ENCODE measurements at regions not wholly inside any gene's neighbourhood (a gene's known extent, or its start where the extent isn't known, plus 50 kb on each side); places are given as distances from the start of the nearest gene placed in this dataset.

DNA sequence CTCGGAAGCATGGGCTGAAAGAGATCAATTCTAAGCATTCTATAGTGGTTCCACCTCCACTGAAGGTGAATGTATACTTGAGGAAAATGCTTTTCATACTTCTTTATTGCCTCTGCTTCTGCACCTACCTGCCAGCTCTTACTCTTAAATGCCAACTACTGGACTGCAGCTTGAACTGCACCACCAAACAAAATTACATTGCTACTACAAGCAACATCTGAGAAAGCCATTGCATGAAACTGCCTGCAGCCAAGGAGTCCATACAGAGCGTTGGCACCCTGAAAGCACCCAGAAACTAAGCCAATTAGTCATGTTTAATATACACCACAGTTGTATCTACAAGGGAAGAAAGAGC is 440.9 kb downstream of the BTBD3 start:
- TF ChIP-seq POLR2A (IDR thresholded peaks at IDR 0.05; ENCODE audit: low read length): no peak
- no peak for TF ChIP-seq GATA1 (IDR thresholded peaks at IDR 0.05; ENCODE audit: low read depth, low read length)
- no peak for DNase-seq

GRCh38 chr20:12371990-12372389 is 454.3 kb downstream of the BTBD3 start:
- no peak for DNase-seq
- TF ChIP-seq POLR2A (IDR thresholded peaks at IDR 0.05; ENCODE audit: low read length): no peak
- TF ChIP-seq GATA1 (IDR thresholded peaks at IDR 0.05; ENCODE audit: low read depth, low read length): no peak

GRCh38 chr20:12372557-12372956 is 454.9 kb downstream of the BTBD3 start:
- no peak for DNase-seq
- TF ChIP-seq GATA1 (IDR thresholded peaks at IDR 0.05; ENCODE audit: low read depth, low read length) (no peak), POLR2A (IDR thresholded peaks at IDR 0.05; ENCODE audit: low read length) (no peak)

GRCh38 chr20:12375967-12376366 is 458.3 kb downstream of the BTBD3 start:
- DNase-seq: no peak
- TF ChIP-seq GATA1 (IDR thresholded peaks at IDR 0.05; ENCODE audit: low read depth, low read length) (no peak), POLR2A (IDR thresholded peaks at IDR 0.05; ENCODE audit: low read length) (no peak)

DNA sequence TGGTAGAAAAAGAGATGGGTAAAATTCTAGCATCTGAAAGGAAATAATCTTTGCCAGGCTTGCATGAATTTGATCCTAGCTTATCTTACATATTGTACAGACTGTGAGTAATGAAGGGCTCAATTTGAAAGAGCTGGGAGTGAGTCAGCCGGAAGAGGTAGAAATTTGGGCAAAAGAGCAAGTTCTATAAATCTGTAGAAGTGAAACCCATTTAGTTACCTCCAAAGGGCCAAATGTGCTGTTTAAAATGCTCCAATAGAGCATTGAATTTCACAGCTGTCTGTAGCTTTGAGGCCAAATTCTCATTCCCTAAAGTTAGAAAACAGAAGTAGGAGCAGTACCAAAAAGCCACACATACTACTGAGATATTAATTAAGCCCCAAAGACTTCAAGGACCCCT is 466.1 kb downstream of the BTBD3 start:
- TF ChIP-seq POLR2A (IDR thresholded peaks at IDR 0.05; ENCODE audit: low read length) (no peak), GATA1 (IDR thresholded peaks at IDR 0.05; ENCODE audit: low read depth, low read length) (no peak)
- no peak for DNase-seq

DNA sequence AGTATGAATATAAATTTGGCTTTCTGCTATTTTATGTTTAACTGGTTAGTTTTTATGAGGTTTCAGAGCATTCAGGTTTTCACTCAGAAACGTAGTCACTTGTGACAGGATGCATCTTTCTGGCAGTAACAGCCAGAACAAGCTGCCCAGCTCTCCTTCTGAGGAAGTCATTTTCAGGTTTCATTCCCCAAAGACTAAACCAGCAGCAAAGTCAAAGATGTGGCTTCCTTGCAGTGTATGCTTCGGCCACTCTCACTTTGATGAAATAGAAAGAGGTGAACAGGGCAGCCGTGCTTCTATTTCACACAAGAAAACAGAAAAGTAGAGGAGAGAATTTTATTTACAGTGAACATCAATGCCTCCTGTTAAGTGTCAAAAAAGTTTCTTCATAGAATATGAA is 469.1 kb downstream of the BTBD3 start:
- TF ChIP-seq GATA1 (IDR thresholded peaks at IDR 0.05; ENCODE audit: low read depth, low read length): no peak
- TF ChIP-seq POLR2A (IDR thresholded peaks at IDR 0.05; ENCODE audit: low read length): no peak
- no peak for DNase-seq

DNA sequence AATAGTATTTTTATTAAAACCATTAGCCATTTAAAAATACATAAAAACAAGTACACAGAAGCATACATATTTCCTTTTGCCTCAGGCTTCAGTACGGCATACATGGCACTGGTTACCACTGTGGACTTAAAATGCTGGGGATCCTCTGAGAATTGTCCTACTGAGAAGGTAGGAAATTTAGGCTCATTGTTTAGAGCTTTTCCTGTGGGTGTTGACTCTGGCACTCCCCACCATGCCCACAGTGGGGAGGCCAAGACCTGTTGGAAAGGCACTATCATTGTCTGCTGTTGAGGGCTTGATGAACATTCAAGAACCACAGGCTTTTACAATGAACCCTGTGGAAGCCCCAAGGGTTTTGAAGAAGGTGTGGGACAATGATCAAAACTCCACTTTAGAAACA is 473.4 kb downstream of the BTBD3 start:
- no peak for DNase-seq
- TF ChIP-seq GATA1 (IDR thresholded peaks at IDR 0.05; ENCODE audit: low read depth, low read length) (no peak), POLR2A (IDR thresholded peaks at IDR 0.05; ENCODE audit: low read length) (no peak)

DNA sequence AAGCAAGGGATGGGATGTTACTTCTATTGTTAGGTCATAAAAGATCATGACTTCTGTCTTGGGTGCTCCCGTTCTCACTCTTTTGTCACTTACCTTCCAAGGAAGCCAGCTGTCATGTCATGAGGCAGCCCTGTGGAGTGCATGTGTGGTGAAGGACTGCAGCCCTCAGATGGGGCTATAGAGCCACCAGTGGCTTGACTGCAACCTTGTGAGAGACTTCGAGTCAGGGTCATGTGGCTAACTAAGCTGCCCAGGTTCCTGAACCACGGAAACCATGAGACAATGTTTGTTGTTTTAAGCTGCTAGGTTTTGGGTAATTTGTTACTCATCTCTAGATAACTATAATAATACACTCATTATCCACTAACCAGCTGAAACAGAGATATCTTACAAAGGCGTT is 477.1 kb downstream of the BTBD3 start:
- TF ChIP-seq POLR2A (IDR thresholded peaks at IDR 0.05; ENCODE audit: low read length) (no peak), GATA1 (IDR thresholded peaks at IDR 0.05; ENCODE audit: low read depth, low read length) (no peak)
- DNase-seq: no peak

DNA sequence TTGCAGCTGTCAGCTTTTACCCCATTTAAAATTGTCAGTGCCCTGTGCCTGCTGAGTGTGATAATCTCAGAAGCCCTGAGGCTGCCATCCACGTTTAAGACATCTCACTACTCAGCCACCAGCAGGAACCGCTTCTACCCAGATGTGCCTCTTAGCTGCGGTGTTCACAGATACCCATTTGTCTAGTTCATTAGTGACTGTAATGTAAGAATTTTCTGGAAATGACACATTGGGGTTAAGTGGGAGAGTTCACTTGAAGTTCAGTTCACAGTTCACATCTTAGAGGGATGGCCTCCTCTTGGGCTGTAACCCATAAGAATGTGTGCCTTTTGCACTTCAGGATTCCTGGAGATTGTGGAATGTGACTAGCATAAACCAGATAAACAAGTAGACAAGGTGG is 477.7 kb downstream of the BTBD3 start:
- no peak for TF ChIP-seq POLR2A (IDR thresholded peaks at IDR 0.05; ENCODE audit: low read length)
- no peak for TF ChIP-seq GATA1 (IDR thresholded peaks at IDR 0.05; ENCODE audit: low read depth, low read length)
- DNase-seq: no peak

- DNase-seq: no peak
- no peak for TF ChIP-seq POLR2A (IDR thresholded peaks at IDR 0.05; ENCODE audit: low read length)
- TF ChIP-seq GATA1 (IDR thresholded peaks at IDR 0.05; ENCODE audit: low read depth, low read length): no peak
Observed at GRCh38 chr20:12395760-12396159, 478.1 kb downstream of the BTBD3 start.

- DNase-seq: no peak
Observed at GRCh38 chr20:12399110-12399836, 481.6 kb downstream of the BTBD3 start.

DNA sequence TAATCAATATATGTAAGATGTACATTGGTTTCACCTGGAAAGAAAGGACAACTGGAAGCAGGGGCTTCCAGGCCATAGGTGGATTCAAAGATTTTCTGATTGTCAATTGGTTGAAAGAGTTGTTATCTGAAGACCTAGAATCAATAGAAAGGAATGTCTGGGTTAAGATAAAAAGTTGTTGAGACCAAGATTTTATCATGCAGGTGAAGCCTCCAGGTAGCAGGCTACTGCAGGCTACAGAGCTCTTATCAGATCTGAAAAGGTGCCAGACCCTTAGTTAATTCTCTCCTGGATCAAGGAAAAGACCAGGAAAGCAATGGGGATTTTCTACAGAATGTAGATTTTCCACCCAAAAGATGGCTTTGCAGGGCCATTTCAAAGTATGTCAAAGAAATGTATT is 487.2 kb downstream of the BTBD3 start:
- no peak for DNase-seq
- TF ChIP-seq GATA1 (IDR thresholded peaks at IDR 0.05; ENCODE audit: low read depth, low read length): no peak
- TF ChIP-seq POLR2A (IDR thresholded peaks at IDR 0.05; ENCODE audit: low read length): no peak

More at GRCh38 chr20:12399110-12399836, 481.6 kb downstream of the BTBD3 start:
- TF ChIP-seq POLR2A (IDR thresholded peaks at IDR 0.05; ENCODE audit: low read length) (no peak), GATA1 (IDR thresholded peaks at IDR 0.05; ENCODE audit: low read depth, low read length) (no peak)

DNA sequence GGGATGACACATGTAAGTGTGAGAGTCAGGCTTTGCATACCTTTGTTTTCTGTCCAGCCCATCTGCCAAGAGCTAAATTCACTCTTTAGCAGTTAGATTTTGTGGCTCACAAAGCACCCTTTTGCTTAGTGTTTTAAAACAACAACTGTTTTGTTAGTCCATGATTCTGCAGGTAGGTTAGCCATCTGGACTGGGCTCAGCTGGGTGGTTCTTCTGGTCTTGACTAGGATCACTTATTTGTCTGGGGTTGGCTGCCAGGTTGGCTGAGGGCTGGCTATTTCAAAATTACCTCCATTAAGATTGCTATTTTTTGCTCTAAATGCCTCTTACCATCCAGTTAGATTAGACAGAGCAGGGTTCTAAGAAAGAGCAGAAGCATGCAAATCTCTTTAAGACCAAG is 489.3 kb downstream of the BTBD3 start:
- TF ChIP-seq GATA1 (IDR thresholded peaks at IDR 0.05; ENCODE audit: low read depth, low read length) (no peak), POLR2A (IDR thresholded peaks at IDR 0.05; ENCODE audit: low read length) (no peak)
- no peak for DNase-seq

GRCh38 chr20:12409501-12409900 is 491.8 kb downstream of the BTBD3 start:
- TF ChIP-seq GATA1 (IDR thresholded peaks at IDR 0.05; ENCODE audit: low read depth, low read length): no peak
- no peak for TF ChIP-seq POLR2A (IDR thresholded peaks at IDR 0.05; ENCODE audit: low read length)
- DNase-seq: no peak

DNA sequence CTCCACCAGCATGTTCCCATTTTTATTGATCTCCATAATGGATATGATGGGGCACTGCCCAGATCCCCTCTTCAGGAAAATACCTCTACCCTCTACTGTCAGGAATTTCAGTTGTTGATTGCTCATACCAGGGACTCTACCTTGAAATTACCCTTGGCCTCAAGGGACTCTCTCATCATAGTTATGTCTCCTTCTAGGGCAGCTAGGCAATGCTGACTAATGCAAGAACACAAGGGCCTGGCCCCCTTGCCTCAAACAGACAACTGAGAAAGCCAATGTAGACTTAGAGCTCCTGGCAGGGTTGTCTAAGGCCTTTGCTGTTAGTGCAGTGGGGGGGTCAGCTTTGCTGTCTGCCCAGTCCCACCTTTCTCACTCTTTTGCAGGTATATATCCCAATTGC is 493.1 kb downstream of the BTBD3 start:
- DNase-seq: no peak
- TF ChIP-seq GATA1 (IDR thresholded peaks at IDR 0.05; ENCODE audit: low read depth, low read length) (no peak), POLR2A (IDR thresholded peaks at IDR 0.05; ENCODE audit: low read length) (no peak)
